A549 (cell line): ENCODE measurements at regions not wholly inside any gene's neighbourhood (a gene's known extent, or its start where the extent isn't known, plus 50 kb on each side); places are given as distances from the start of the nearest gene placed in this dataset.
"Not testable (repeated sequence)": the region's sequence is repeated elsewhere in the genome, so short reads cannot be mapped to it uniquely, and the experiment has no call there.

ENCODE experiments used
- ATAC-seq, 2 experiments: fragments of 200-7000 bp in 1 of 2; fragments of >200 bp in 1 of 2; cut with Nextera tagmentation in 1 of 2; cut with Tn5 transposase in 1 of 2; 3 replicates each; pipeline versions ENCODE4 v1.8.0 to v1.9.1; 2018 to 2020; ENCODE audit warnings: mild to moderate bottlenecking in 1 of 2, moderate library complexity in 1 of 2
- CTCF ChIA-PET: fragments of 300-600 bp; sonication (Branson Sonifier 250); formaldehyde crosslinking; extraction: SDS; loops from one replicate; lab custom pipeline; 2021; ENCODE audit warnings: antibody characterized with exemption, inconsistent platforms; lab: Yijun Ruan, JAX
- POLR2A ChIA-PET: fragments of 350-600 bp; formaldehyde crosslinking; extraction: SDS; loops from one replicate; lab custom pipeline; 2021; ENCODE audit warnings: antibody characterized with exemption, inconsistent platforms; lab: Yijun Ruan, JAX
- DNase-seq, 2 experiments: peaks; one replicate each; pipeline versions ENCODE4 v3.0.0 to v3.0.0-alpha.2; 2011 to 2016; ENCODE audit warnings: low read depth in 1 of 2, low spot score in 1 of 2
- FAIRE-seq: peaks from 2 replicates; lab custom pipeline; 2011; peaks lifted over from hg19 to GRCh38; lab: Jason Lieb, UNC
- H3K27ac ChIP-seq, 2 experiments: fragments of >200 bp; sonication (Bioruptor Twin); formaldehyde crosslinking; 3 replicates each; pipeline ENCODE4 v1.5.1; 2016 to 2017
- H3K4me1 ChIP-seq: fragments of >200 bp; sonication (Bioruptor Twin); formaldehyde crosslinking; 3 replicates; pipeline ENCODE4 v1.6.1; 2016
- H3K4me2 ChIP-seq: fragments of >200 bp; sonication (Bioruptor Twin); formaldehyde crosslinking; 3 replicates; pipeline ENCODE4 v1.6.1; 2016
- H3K4me3 ChIP-seq: fragments of >200 bp; sonication (Bioruptor Twin); formaldehyde crosslinking; 3 replicates; pipeline ENCODE4 v1.5.1; 2016
- H3K9me3 ChIP-seq: fragments of >200 bp; sonication (Bioruptor Twin); formaldehyde crosslinking; 3 replicates; pipeline ENCODE4 v1.6.1; 2016
- BCL3 ChIP-seq: fragments of >200 bp; sonication (Bioruptor Twin); formaldehyde crosslinking; IDR thresholded peaks from 3 replicates; pipeline ENCODE4 v1.6.1; 2016
- CEBPB ChIP-seq, 2 experiments: fragments of >200 bp in 1 of 2; sonication (Bioruptor Twin) in 1 of 2; formaldehyde crosslinking in 1 of 2; IDR thresholded peaks; 2 replicates each; pipeline ENCODE4 v1.6.1; 2012 to 2016
- CHD4 ChIP-seq: fragments of 200-600 bp; sonication (generic); IDR thresholded peaks from 2 replicates; pipeline ENCODE4 v1.6.1; 2016; ENCODE audit warnings: antibody characterized with exemption, mild to moderate bottlenecking, borderline replicate concordance
- CTCF ChIP-seq: fragments of >200 bp; sonication (Bioruptor Twin); formaldehyde crosslinking; IDR thresholded peaks from 3 replicates; pipeline ENCODE4 v1.5.1; 2016
- E2F6 ChIP-seq: IDR thresholded peaks from 2 replicates; pipeline ENCODE4 v1.6.1; 2012; ENCODE audit warnings: low read depth, borderline replicate concordance
- EHMT2 ChIP-seq: fragments of 200-600 bp; sonication (generic); IDR thresholded peaks from 2 replicates; pipeline ENCODE4 v1.6.1; 2016; ENCODE audit warnings: antibody characterized with exemption, low read depth, mild to moderate bottlenecking, moderate library complexity
- FOXS1 ChIP-seq: fragments of 250-450 bp; sonication (Bioruptor Pico); IDR thresholded peaks from 2 replicates; pipeline ENCODE4 v1.5.0; 2020; ENCODE audit warnings: mild to moderate bottlenecking, moderate library complexity
- HDAC2 ChIP-seq: fragments of 200-600 bp; sonication (generic); IDR thresholded peaks from 2 replicates; pipeline ENCODE4 v1.6.1; 2016
- HOXB13 ChIP-seq: fragments of 250-450 bp; sonication (Bioruptor Pico); IDR thresholded peaks from 2 replicates; pipeline ENCODE4 v1.5.0; 2020; ENCODE audit warnings: low read depth, mild to moderate bottlenecking, moderate library complexity
- JUN ChIP-seq, 2 experiments: fragments of >200 bp; sonication (Bioruptor Twin); formaldehyde crosslinking; IDR thresholded peaks; 2 replicates in 1 of 2; 3 replicates in 1 of 2; pipeline ENCODE4 v1.6.1; 2016 to 2017
- JUNB ChIP-seq: fragments of >200 bp; sonication (Bioruptor Twin); formaldehyde crosslinking; IDR thresholded peaks from 2 replicates; pipeline ENCODE4 v1.6.1; 2016
- KDM1A ChIP-seq: fragments of 200-600 bp; sonication (generic); IDR thresholded peaks from 2 replicates; pipeline ENCODE4 v1.6.1; 2016; ENCODE audit warnings: low read depth, mild to moderate bottlenecking
- MAZ ChIP-seq: fragments of 150-350 bp; IDR thresholded peaks from 2 replicates; pipeline ENCODE4 v1.6.1; 2014; ENCODE audit warnings: antibody characterized with exemption, low read depth, low read length, borderline replicate concordance
- NFE2L2 ChIP-seq: fragments of 150-350 bp; conservative IDR thresholded peaks from 2 replicates; pipeline ENCODE4 v1.6.1; 2014; ENCODE audit warnings: low read length
- PBX3 ChIP-seq: IDR thresholded peaks from 2 replicates; pipeline ENCODE4 v1.6.1; 2012
- RAD21 ChIP-seq, 2 experiments: fragments of >200 bp in 1 of 2; sonication (Bioruptor Twin) in 1 of 2; formaldehyde crosslinking in 1 of 2; IDR thresholded peaks in 1 of 2; conservative IDR thresholded peaks in 1 of 2; 2 replicates in 1 of 2; 3 replicates in 1 of 2; pipeline ENCODE4 v1.6.1; 2012 to 2018; ENCODE audit warnings: inconsistent platforms in 1 of 2
- RFX5 ChIP-seq: fragments of 450-650 bp; IDR thresholded peaks from 2 replicates; pipeline ENCODE4 v1.7.1; 2014; ENCODE audit warnings: antibody characterized with exemption, mild to moderate bottlenecking, moderate library complexity
- TP53 ChIP-seq: fragments of 250-450 bp; sonication (Bioruptor Pico); IDR thresholded peaks from 2 replicates; pipeline ENCODE4 v1.5.0; 2021; ENCODE audit warnings: mild to moderate bottlenecking, moderate library complexity
- ZFP36 ChIP-seq: fragments of 450-650 bp; IDR thresholded peaks from 2 replicates; pipeline ENCODE4 v1.6.1; 2014; ENCODE audit warnings: borderline replicate concordance; ENCODE audit not compliant: partially characterized antibody
- ZNF302 ChIP-seq: fragments of 250-450 bp; sonication (Bioruptor Pico); IDR thresholded peaks from 2 replicates; pipeline ENCODE4 v1.9.0; 2021; ENCODE audit warnings: inconsistent platforms, mild to moderate bottlenecking, moderate library complexity
- ZSCAN20 ChIP-seq: fragments of 250-450 bp; sonication (Bioruptor Pico); IDR thresholded peaks from 2 replicates; pipeline ENCODE4 v1.8.0; 2022; ENCODE audit warnings: mild to moderate bottlenecking, moderate library complexity
- WGBS: methylation state at CpG from one replicate; pipeline ENCODE4 v1.1.6; 2017; ENCODE audit errors: missing lambda C conversion rate; 5-methylcytosine and 5-hydroxymethylcytosine counted together

GRCh38 chr13:55577082-55577846, 1563.5 kb upstream of the PRR20A start:
- Histone ChIP-seq H3K9me3 (no peaks in the 10 kb centered on the region; the same call in 2 of the 3 replicates), H3K4me1 (no peaks in the 10 kb centered on the region), H3K27ac (no peak overlapping the region), H3K4me2 (no peak overlapping the region), H3K4me3 (no peak overlapping the region)
- WGBS = 0% methylated on average over 1 of the region's 1 CpG
- FAIRE-seq = no peak
- DNase-seq = no peak
- no peak for TF ChIP-seq CEBPB (IDR thresholded peaks at IDR 0.05)
- TF ChIP-seq HDAC2 = no peak
- no peak for TF ChIP-seq RFX5
- TF ChIP-seq FOXS1 = no peak
- TF ChIP-seq NFE2L2 = no peak
- no peak for TF ChIP-seq ZFP36
- no peak for TF ChIP-seq JUN (IDR thresholded peaks at IDR 0.05)
- no peak for TF ChIP-seq EHMT2
- TF ChIP-seq KDM1A = no peak
- no peak for TF ChIP-seq CHD4
- no peak for TF ChIP-seq E2F6
- TF ChIP-seq TP53 = no peak
- no peak for TF ChIP-seq BCL3
- ChIA-PET POLR2A (no interaction called here), CTCF (no interaction called here)
- no peak for ATAC-seq

GRCh38 chr13:55577847-55578210, 1562.9 kb upstream of the PRR20A start:
- no peak overlapping the region for H3K27ac ChIP-seq
- CTCF ChIA-PET = no interaction called here
- DNase-seq (no peak), FAIRE-seq (no peak), ATAC-seq (no peak)
- WGBS = no CpG with 5 or more reads among the region's 2 CpGs
- POLR2A ChIA-PET = no interaction called here
- TF ChIP-seq MAZ (no peak), CHD4 (no peak), HOXB13 (CRISPR knock-in tag) (no peak), ZNF302 (no peak), EHMT2 (no peak), RAD21 (conservative IDR thresholded peaks at IDR 0.05 in 1 of 2, IDR thresholded peaks at IDR 0.05 in 1 of 2) (no peak), ZSCAN20 (no peak), CTCF (no peak), HDAC2 (no peak), JUNB (no peak), CEBPB (IDR thresholded peaks at IDR 0.05) (no peak), PBX3 (no peak)
- H3K4me3 ChIP-seq = no peak overlapping the region
- no peaks in the 10 kb centered on the region; the same call in 2 of the 3 replicates for H3K9me3 ChIP-seq
- H3K4me1 ChIP-seq = no peaks in the 10 kb centered on the region
- H3K4me2 ChIP-seq = no peak overlapping the region

DNA sequence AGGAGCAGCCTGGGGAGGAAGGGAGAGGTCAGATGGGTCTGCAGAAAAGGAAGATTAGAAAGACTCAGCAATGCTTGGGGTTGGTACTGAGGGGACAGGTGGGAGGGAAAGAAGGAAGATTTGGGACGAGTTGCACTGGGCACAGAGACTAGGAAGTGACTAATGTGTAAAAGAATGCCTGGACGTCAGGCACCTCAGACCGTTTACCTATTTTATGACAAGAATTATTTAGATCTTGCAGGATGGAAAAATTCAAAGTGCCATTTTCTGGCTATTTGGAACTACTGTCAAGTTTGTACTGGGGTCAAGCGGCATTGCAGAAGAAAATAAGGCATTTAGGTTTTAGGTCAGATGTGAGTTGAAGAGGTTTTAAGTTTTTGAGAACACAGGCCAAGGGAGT, 1558.4 kb upstream of the PRR20A start:
- CTCF ChIA-PET, H3K4me3 ChIP-seq, H3K9me3 ChIP-seq, H3K4me2 ChIP-seq, ATAC-seq, H3K4me1 ChIP-seq, H3K27ac ChIP-seq, DNase-seq, POLR2A ChIA-PET, FAIRE-seq: not testable (repeated sequence)
- 0% methylated on average over 4 of the region's 4 CpGs for WGBS
